ENCODE measurements at regions not wholly inside any gene's neighbourhood (a gene's known extent, or its start where the extent isn't known, plus 50 kb on each side); places are given as distances from the start of the nearest gene placed in this dataset.

DNA sequence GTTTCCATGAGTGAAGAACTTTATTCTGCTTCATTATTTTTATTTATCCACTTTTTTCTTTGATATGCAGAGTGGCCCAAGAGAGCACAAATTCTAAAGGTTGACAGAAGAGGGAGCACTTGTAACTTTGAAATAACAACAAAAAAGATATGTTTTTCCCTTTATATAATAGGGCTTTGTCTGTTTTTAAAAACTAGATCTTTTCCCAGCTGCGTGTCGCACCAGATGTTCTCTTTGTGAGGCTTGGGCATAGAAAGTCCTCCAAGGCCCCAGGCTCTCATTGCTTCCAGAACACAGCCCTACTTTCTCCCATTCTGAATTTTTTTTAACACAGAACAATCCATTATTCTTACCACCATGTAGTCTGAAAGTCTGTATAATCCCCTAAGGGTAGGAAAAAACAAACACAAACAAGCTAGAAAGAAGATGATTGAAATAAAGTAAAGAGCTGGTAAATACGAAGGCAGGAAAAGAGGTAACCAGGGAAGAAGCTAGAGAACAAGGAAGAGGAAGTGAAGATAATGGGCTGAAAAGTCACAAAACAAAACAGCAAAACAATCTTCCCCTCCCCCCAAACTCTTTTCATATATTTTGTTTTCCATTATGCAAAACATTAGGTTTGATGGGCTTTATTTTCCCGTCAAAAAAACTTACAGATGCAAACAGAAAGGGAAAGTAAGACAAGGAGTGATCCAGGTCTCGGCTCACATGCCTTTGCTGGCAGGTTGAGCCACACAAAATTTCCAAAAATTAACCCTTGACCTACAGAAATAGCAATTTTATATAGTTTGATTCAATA is 160.4 kb downstream of the ABCA8 start:
- intact Hi-C loops (cut with DNase I) = no loop called here
- DNase-seq (peak in 1 of 2 donors; percentile 49), ATAC-seq (ENCODE audit: low FRiP score) (peak; percentile 54)
- no peaks in the 10 kb centered on the region for H3K9me3 ChIP-seq (ENCODE audit: control insufficient read depth, low read length)
- H3K27ac ChIP-seq (ENCODE audit: low read depth in 1 of 2, low read length in 2 of 2) = no peak overlapping the region
- no peak overlapping the region for H3K4me3 ChIP-seq (ENCODE audit: low read length in 2 of 2)
- H3K4me1 ChIP-seq (ENCODE audit: control insufficient read depth in 1 of 2, insufficient read depth in 2 of 2, low read length in 2 of 2) = no peaks in the 10 kb centered on the region
- H3K36me3 ChIP-seq (ENCODE audit: control insufficient read depth in 1 of 2, insufficient read depth in 2 of 2, low read length in 1 of 2) = no peaks in the 10 kb centered on the region
- no peaks in the 10 kb centered on the region for H3K27me3 ChIP-seq (ENCODE audit: control insufficient read depth in 1 of 2, insufficient read depth in 2 of 2, low read length in 1 of 2)
- 32 to 48% methylated on average over 5 of the region's 5 CpGs for WGBS, 2 donors

GRCh38 chr17:68792873-68793272 is 162.3 kb downstream of the ABCA8 start:
- ATAC-seq (ENCODE audit: low FRiP score) (no peak), DNase-seq (no peak)
- no peaks in the 10 kb centered on the region for H3K9me3 ChIP-seq (ENCODE audit: control insufficient read depth, low read length)
- H3K36me3 ChIP-seq (ENCODE audit: control insufficient read depth in 1 of 2, insufficient read depth in 2 of 2, low read length in 1 of 2) = no peaks in the 10 kb centered on the region
- H3K27me3 ChIP-seq (ENCODE audit: control insufficient read depth in 1 of 2, insufficient read depth in 2 of 2, low read length in 1 of 2) = no peaks in the 10 kb centered on the region
- WGBS, 2 donors = 15 to 22% methylated on average over 2 of the region's 2 CpGs
- H3K4me3 ChIP-seq (ENCODE audit: low read length in 2 of 2) = no peak overlapping the region
- no peak overlapping the region for H3K27ac ChIP-seq (ENCODE audit: low read depth in 1 of 2, low read length in 2 of 2)
- intact Hi-C loops (cut with DNase I) = no loop called here
- no peaks in the 10 kb centered on the region for H3K4me1 ChIP-seq (ENCODE audit: control insufficient read depth in 1 of 2, insufficient read depth in 2 of 2, low read length in 2 of 2)

GRCh38 chr17:68792042-68792685 is 163.0 kb downstream of the ABCA8 start:
- H3K4me3 ChIP-seq (ENCODE audit: low read length in 2 of 2) = no peak overlapping the region
- peak; percentile 77 for ATAC-seq (ENCODE audit: low FRiP score)
- intact Hi-C loops (cut with DNase I) = no loop called here
- H3K36me3 ChIP-seq (ENCODE audit: control insufficient read depth in 1 of 2, insufficient read depth in 2 of 2, low read length in 1 of 2) = no peaks in the 10 kb centered on the region
- no peak overlapping the region for H3K27ac ChIP-seq (ENCODE audit: low read depth in 1 of 2, low read length in 2 of 2)
- no peaks in the 10 kb centered on the region for H3K27me3 ChIP-seq (ENCODE audit: control insufficient read depth in 1 of 2, insufficient read depth in 2 of 2, low read length in 1 of 2)
- H3K9me3 ChIP-seq (ENCODE audit: control insufficient read depth, low read length) = no peaks in the 10 kb centered on the region
- WGBS, 2 donors = 35 to 44% methylated on average over 3 of the region's 3 CpGs
- no peak for DNase-seq
- no peaks in the 10 kb centered on the region for H3K4me1 ChIP-seq (ENCODE audit: control insufficient read depth in 1 of 2, insufficient read depth in 2 of 2, low read length in 2 of 2)

GRCh38 chr17:68790931-68791330 is 164.3 kb downstream of the ABCA8 start:
- Histone ChIP-seq H3K4me3 (ENCODE audit: low read length in 2 of 2) (no peak overlapping the region), H3K27ac (ENCODE audit: low read depth in 1 of 2, low read length in 2 of 2) (no peak overlapping the region), H3K36me3 (ENCODE audit: control insufficient read depth in 1 of 2, insufficient read depth in 2 of 2, low read length in 1 of 2) (no peaks in the 10 kb centered on the region), H3K9me3 (ENCODE audit: control insufficient read depth, low read length) (no peaks in the 10 kb centered on the region), H3K4me1 (ENCODE audit: control insufficient read depth in 1 of 2, insufficient read depth in 2 of 2, low read length in 2 of 2) (no peaks in the 10 kb centered on the region), H3K27me3 (ENCODE audit: control insufficient read depth in 1 of 2, insufficient read depth in 2 of 2, low read length in 1 of 2) (no peaks in the 10 kb centered on the region)
- intact Hi-C loops (cut with DNase I) = no loop called here
- WGBS, 2 donors = 56 to 59% methylated on average over 6 of the region's 6 CpGs
- DNase-seq (no peak), ATAC-seq (ENCODE audit: low FRiP score) (peak; percentile 71)

GRCh38 chr17:68790492-68790891 is 164.7 kb downstream of the ABCA8 start:
- Histone ChIP-seq H3K27me3 (ENCODE audit: control insufficient read depth in 1 of 2, insufficient read depth in 2 of 2, low read length in 1 of 2) (no peaks in the 10 kb centered on the region), H3K36me3 (ENCODE audit: control insufficient read depth in 1 of 2, insufficient read depth in 2 of 2, low read length in 1 of 2) (no peaks in the 10 kb centered on the region), H3K4me1 (ENCODE audit: control insufficient read depth in 1 of 2, insufficient read depth in 2 of 2, low read length in 2 of 2) (no peaks in the 10 kb centered on the region), H3K27ac (ENCODE audit: low read depth in 1 of 2, low read length in 2 of 2) (no peak overlapping the region), H3K9me3 (ENCODE audit: control insufficient read depth, low read length) (no peaks in the 10 kb centered on the region), H3K4me3 (ENCODE audit: low read length in 2 of 2) (no peak overlapping the region)
- intact Hi-C loops (cut with DNase I) = no loop called here
- no peak for DNase-seq
- 91 to 93% methylated on average over 3 of the region's 3 CpGs for WGBS, 2 donors
- ATAC-seq (ENCODE audit: low FRiP score) = no peak

DNA sequence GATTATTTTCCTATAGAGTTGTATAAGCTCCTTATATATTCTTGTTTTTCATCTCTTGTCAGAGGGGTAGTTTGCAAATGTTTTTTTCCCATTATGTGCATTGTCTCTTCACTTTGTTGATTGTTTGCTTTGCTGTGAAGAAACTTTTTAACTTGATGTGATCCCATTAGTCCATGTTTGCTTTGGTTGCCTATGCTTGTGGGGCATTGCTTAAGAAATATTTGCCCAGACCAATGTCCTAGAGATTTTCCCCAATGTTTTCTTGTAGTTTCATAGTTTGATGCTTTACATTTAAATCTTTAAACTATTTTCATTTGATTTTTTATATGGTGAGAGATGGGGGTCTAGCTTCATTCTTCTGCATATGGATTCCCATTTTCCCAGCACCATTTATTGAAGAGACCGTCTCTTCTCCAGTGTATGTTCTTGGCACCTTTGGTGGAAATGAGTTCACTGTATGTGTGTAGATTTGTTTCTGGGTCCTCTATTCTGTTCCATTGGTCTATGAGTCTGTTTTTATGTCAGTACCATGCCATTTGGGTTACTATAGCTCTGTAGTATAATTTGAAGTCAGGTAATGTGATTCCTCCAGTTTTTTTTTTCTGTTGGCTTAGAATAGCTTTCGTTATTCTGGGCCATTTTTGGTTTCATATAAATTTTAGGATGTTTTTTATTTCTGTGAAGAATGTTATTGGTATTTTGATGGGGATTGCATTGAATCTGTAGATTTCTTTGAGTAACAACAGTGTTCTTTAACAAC is 165.8 kb downstream of the ABCA8 start:
- no peak for ATAC-seq (ENCODE audit: low FRiP score)

GRCh38 chr17:68785565-68786486 is 169.4 kb downstream of the ABCA8 start:
- no peak overlapping the region for H3K27ac ChIP-seq (ENCODE audit: low read depth in 1 of 2, low read length in 2 of 2)
- ATAC-seq (ENCODE audit: low FRiP score) (no peak), DNase-seq (no peak)
- H3K36me3 ChIP-seq (ENCODE audit: control insufficient read depth in 1 of 2, insufficient read depth in 2 of 2, low read length in 1 of 2) = no peaks in the 10 kb centered on the region
- intact Hi-C loops (cut with DNase I) = no loop called here
- no peaks in the 10 kb centered on the region for H3K27me3 ChIP-seq (ENCODE audit: control insufficient read depth in 1 of 2, insufficient read depth in 2 of 2, low read length in 1 of 2)
- no peaks in the 10 kb centered on the region for H3K4me1 ChIP-seq (ENCODE audit: control insufficient read depth in 1 of 2, insufficient read depth in 2 of 2, low read length in 2 of 2)
- H3K9me3 ChIP-seq (ENCODE audit: control insufficient read depth, low read length) = no peaks in the 10 kb centered on the region
- 83 to 84% methylated on average over 7 of the region's 7 CpGs for WGBS, 2 donors
- H3K4me3 ChIP-seq (ENCODE audit: low read length in 2 of 2) = no peak overlapping the region

More for the DNA sequence above, 165.8 kb downstream of the ABCA8 start:
- Histone ChIP-seq H3K4me1 (ENCODE audit: control insufficient read depth in 1 of 2, insufficient read depth in 2 of 2, low read length in 2 of 2) (no peaks in the 10 kb centered on the region), H3K36me3 (ENCODE audit: control insufficient read depth in 1 of 2, insufficient read depth in 2 of 2, low read length in 1 of 2) (no peaks in the 10 kb centered on the region), H3K27me3 (ENCODE audit: control insufficient read depth in 1 of 2, insufficient read depth in 2 of 2, low read length in 1 of 2) (no peaks in the 10 kb centered on the region), H3K27ac (ENCODE audit: low read depth in 1 of 2, low read length in 2 of 2) (no peak overlapping the region), H3K9me3 (ENCODE audit: control insufficient read depth, low read length) (no peaks in the 10 kb centered on the region), H3K4me3 (ENCODE audit: low read length in 2 of 2) (no peak overlapping the region)
- whole genome bisulfite sequencing, 2 donors = 83 to 84% methylated on average over 2 of the region's 2 CpGs
- no peak for DNase-seq
- intact Hi-C loops (cut with DNase I) = no loop called here

GRCh38 chr17:68784431-68784830 is 170.8 kb downstream of the ABCA8 start:
- Histone ChIP-seq H3K27ac (ENCODE audit: low read depth in 1 of 2, low read length in 2 of 2) (no peak overlapping the region), H3K4me3 (ENCODE audit: low read length in 2 of 2) (no peak overlapping the region), H3K27me3 (ENCODE audit: control insufficient read depth in 1 of 2, insufficient read depth in 2 of 2, low read length in 1 of 2) (no peaks in the 10 kb centered on the region), H3K4me1 (ENCODE audit: control insufficient read depth in 1 of 2, insufficient read depth in 2 of 2, low read length in 2 of 2) (no peaks in the 10 kb centered on the region), H3K9me3 (ENCODE audit: control insufficient read depth, low read length) (no peaks in the 10 kb centered on the region), H3K36me3 (ENCODE audit: control insufficient read depth in 1 of 2, insufficient read depth in 2 of 2, low read length in 1 of 2) (no peaks in the 10 kb centered on the region)
- intact Hi-C loops (cut with DNase I) = no loop called here
- no peak for DNase-seq
- no peak for ATAC-seq (ENCODE audit: low FRiP score)
- WGBS, 2 donors = 67 to 69% methylated on average over 3 of the region's 3 CpGs

Measured in aorta (tissue), 5 donors.